ENCODE measurements at regions not wholly inside any gene's neighbourhood (a gene's known extent, or its start where the extent isn't known, plus 50 kb on each side); places are given as distances from the start of the nearest gene placed in this dataset.

DNA sequence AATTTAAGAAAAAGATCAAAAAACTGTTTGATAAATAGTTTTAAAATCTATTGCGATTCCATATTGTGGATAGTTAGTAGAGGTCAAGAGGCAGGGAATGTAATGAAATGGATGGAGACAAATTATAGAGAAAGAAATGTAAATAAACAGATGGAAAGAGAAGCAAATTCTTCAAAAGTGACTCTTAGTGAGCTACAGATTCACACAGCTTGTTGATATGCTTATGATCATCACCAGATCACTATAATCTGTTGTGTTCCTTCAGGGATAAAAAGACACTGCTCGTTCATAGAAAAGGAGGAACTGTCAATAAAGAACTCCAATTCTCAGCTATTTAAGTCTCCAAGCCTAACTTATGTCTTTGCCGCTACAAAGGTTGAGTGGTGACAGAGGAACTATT is 251.4 kb upstream of the SEMA3C start:
- CTCF ChIA-PET, result no interaction called here
- TF ChIP-seq, protein P1, sequence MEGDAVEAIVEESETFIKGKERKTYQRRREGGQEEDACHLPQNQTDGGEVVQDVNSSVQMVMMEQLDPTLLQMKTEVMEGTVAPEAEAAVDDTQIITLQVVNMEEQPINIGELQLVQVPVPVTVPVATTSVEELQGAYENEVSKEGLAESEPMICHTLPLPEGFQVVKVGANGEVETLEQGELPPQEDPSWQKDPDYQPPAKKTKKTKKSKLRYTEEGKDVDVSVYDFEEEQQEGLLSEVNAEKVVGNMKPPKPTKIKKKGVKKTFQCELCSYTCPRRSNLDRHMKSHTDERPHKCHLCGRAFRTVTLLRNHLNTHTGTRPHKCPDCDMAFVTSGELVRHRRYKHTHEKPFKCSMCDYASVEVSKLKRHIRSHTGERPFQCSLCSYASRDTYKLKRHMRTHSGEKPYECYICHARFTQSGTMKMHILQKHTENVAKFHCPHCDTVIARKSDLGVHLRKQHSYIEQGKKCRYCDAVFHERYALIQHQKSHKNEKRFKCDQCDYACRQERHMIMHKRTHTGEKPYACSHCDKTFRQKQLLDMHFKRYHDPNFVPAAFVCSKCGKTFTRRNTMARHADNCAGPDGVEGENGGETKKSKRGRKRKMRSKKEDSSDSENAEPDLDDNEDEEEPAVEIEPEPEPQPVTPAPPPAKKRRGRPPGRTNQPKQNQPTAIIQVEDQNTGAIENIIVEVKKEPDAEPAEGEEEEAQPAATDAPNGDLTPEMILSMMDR (IDR thresholded peaks at IDR 0.05; ENCODE audit: unreplicated experiment), result no peak
- no TSS peak for BruUV-seq (replicated peaks)
- no peak for DNase-seq
- no peaks in the 10 kb centered on the region for H3K36me3 Mint-ChIP-seq (ENCODE audit: insufficient read depth, unreplicated experiment)
- H3K4me1 Mint-ChIP-seq (ENCODE audit: low read depth, unreplicated experiment), result peaks cover 18% of the 10 kb centered on the region
- peak overlapping the region; percentile 39 for H3K27ac Mint-ChIP-seq (ENCODE audit: unreplicated experiment)
- intact Hi-C loops (cut with micrococcal nuclease; ENCODE audit: unreplicated experiment), result no loop called here
- H3K4me3 Mint-ChIP-seq (ENCODE audit: low read depth, unreplicated experiment), result no peak overlapping the region
- no peaks in the 10 kb centered on the region for H3K27me3 Mint-ChIP-seq (ENCODE audit: unreplicated experiment)
- H3K9me3 Mint-ChIP-seq (ENCODE audit: low read depth, unreplicated experiment), result no peaks in the 10 kb centered on the region

GRCh38 chr7:81167934-81168333 is 249.1 kb upstream of the SEMA3C start:
- TF ChIP-seq, protein P1 (IDR thresholded peaks at IDR 0.05; ENCODE audit: unreplicated experiment), result no peak
- Mint-ChIP-seq H3K4me3 (ENCODE audit: low read depth, unreplicated experiment) (no peak overlapping the region), H3K27me3 (ENCODE audit: unreplicated experiment) (no peaks in the 10 kb centered on the region), H3K27ac (ENCODE audit: unreplicated experiment) (no peak overlapping the region), H3K4me1 (ENCODE audit: low read depth, unreplicated experiment) (peaks cover 10% of the 10 kb centered on the region), H3K36me3 (ENCODE audit: insufficient read depth, unreplicated experiment) (no peaks in the 10 kb centered on the region), H3K9me3 (ENCODE audit: low read depth, unreplicated experiment) (no peaks in the 10 kb centered on the region)
- BruUV-seq (replicated peaks), result no TSS peak
- no peak for DNase-seq
- CTCF ChIA-PET, result interaction anchor here (0.8 kb wide), 1 partner anchor 14 kb away, joined by 4 read pairs; no protein-coding TSS in a partner anchor
- intact Hi-C loops (cut with micrococcal nuclease; ENCODE audit: unreplicated experiment), result no loop called here

- Mint-ChIP-seq H3K4me3 (ENCODE audit: low read depth, unreplicated experiment) (no peak overlapping the region), H3K27ac (ENCODE audit: unreplicated experiment) (no peak overlapping the region), H3K27me3 (ENCODE audit: unreplicated experiment) (no peaks in the 10 kb centered on the region), H3K36me3 (ENCODE audit: insufficient read depth, unreplicated experiment) (no peaks in the 10 kb centered on the region), H3K4me1 (ENCODE audit: low read depth, unreplicated experiment) (peaks cover 26% of the 10 kb centered on the region), H3K9me3 (ENCODE audit: low read depth, unreplicated experiment) (no peaks in the 10 kb centered on the region)
- no peak for DNase-seq
- CTCF ChIA-PET, result no interaction called here
- TF ChIP-seq, protein P1 (IDR thresholded peaks at IDR 0.05; ENCODE audit: unreplicated experiment), result no peak
- intact Hi-C loops (cut with micrococcal nuclease; ENCODE audit: unreplicated experiment), result no loop called here
- no TSS peak for BruUV-seq (replicated peaks)
Observed at GRCh38 chr7:81165070-81165469, 246.2 kb upstream of the SEMA3C start.

DNA sequence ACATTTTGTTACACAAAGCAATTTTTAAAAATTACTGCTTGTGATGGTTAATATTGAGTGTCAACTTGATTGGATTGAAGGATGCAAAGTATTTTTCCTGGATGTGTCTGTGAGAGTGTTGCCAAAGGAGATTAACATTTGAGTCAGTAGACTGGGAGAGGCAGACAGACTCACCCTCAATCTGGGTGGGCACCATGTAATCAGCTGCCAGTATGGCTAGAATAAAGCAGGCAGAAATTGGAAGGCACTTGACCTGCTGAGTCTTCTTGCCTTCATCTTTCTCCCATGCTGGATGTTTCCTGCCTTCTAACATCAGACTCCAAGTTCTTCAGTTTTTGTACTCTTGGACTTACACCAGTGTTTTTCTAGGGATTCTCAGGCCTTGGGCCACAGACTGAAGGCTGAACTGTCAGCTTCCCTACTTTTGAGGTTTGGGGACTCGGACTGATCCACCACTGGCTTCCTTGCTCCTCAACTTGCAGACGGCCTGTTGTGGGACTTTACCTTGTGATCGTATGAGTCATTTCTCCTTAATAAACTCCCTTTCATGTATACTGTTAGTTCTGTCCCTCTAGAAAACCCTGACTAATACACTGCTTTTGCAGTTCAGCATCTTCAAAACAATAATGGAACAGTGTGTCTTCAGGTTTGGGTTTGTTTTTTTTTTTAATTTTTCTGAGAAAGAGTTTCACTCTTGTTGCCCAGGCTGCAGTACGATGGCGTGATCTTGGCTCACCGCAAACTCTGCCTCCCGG is 244.1 kb upstream of the SEMA3C start:
- CTCF ChIA-PET, result no interaction called here

More for the DNA sequence above, 244.1 kb upstream of the SEMA3C start:
- no TSS peak for BruUV-seq (replicated peaks)
- TF ChIP-seq, protein P1 (IDR thresholded peaks at IDR 0.05; ENCODE audit: unreplicated experiment), result no peak
- intact Hi-C loops (cut with micrococcal nuclease; ENCODE audit: unreplicated experiment), result no loop called here
- H3K4me1 Mint-ChIP-seq (ENCODE audit: low read depth, unreplicated experiment), result peaks cover 26% of the 10 kb centered on the region
- H3K9me3 Mint-ChIP-seq (ENCODE audit: low read depth, unreplicated experiment), result no peaks in the 10 kb centered on the region
- no peak overlapping the region for H3K27ac Mint-ChIP-seq (ENCODE audit: unreplicated experiment)
- H3K36me3 Mint-ChIP-seq (ENCODE audit: insufficient read depth, unreplicated experiment), result no peaks in the 10 kb centered on the region
- H3K4me3 Mint-ChIP-seq (ENCODE audit: low read depth, unreplicated experiment), result no peak overlapping the region
- DNase-seq, result no peak
- no peaks in the 10 kb centered on the region for H3K27me3 Mint-ChIP-seq (ENCODE audit: unreplicated experiment)

Measured in Calu3 (cell line).